GM21786 (cell line): ENCODE measurements at regions not wholly inside any gene's neighbourhood (a gene's known extent, or its start where the extent isn't known, plus 50 kb on each side); places are given as distances from the start of the nearest gene placed in this dataset.
"Not testable (repeated sequence)": the region's sequence is repeated elsewhere in the genome, so short reads cannot be mapped to it uniquely, and the experiment has no call there.

Source experiments
- ATAC-seq: cut with Tn5 transposase; IDR thresholded peaks from one replicate; pipeline ENCODE4 v1.9.1; 2021; ENCODE audit not compliant: unreplicated experiment

DNA sequence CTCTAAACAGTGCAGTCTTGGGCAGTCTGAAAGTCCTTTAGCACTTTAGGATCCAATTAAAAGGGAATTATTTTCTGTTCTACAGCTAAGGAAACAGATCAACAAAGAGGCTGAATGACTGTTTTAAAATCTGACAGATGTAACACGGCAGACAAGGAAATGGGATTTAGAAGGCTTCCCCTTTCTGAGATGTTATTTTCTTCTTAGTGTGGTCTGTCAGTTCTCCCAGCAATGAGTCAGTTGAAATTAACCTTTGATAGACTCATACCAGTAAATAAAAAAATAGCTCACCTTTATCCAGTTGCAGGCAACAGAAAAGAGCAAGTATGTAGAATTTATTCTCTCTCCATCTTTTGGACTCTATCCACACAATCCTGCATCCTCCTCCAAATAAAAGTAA lies 98.1 kb downstream of the NEDD1 start:
- ATAC-seq, result no peak

DNA sequence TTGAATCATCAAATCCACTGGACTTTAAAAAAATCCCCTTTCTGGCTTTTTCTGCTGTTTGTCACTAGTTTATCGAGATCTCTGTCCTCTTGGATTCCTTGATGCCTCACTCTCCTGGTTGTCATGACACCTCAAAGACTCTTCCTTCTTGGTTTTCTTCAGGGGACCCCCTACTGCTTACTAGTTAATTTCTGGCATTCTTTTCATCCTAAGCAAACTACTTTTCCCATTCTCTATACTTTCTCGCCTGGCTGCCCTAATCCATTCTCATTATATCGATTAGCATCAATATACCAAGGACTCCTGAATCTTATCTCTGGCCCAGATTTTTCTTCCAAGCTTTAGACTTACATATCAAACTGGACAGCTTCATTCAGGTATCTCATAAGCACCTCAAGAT lies 98.6 kb downstream of the NEDD1 start:
- no peak for ATAC-seq

DNA sequence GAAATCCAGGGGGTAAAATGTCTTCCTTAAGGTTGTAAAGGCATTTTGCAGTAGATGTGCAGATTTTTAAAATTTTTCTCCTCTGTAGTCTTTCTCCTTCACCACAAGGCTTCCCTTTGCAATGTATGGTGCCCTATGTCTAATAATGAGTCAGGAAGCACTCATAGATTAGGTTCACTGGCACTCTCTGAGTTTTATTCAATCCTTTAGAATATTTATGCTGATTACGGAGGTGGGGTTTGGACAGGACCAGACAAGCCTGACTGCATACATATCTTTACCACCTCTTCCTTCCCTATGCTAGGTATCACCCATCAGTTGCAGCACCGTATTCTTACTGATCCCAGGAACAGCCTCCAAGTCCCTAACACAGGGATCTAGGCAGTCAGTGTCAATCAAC lies 99.5 kb downstream of the NEDD1 start:
- no peak for ATAC-seq

DNA sequence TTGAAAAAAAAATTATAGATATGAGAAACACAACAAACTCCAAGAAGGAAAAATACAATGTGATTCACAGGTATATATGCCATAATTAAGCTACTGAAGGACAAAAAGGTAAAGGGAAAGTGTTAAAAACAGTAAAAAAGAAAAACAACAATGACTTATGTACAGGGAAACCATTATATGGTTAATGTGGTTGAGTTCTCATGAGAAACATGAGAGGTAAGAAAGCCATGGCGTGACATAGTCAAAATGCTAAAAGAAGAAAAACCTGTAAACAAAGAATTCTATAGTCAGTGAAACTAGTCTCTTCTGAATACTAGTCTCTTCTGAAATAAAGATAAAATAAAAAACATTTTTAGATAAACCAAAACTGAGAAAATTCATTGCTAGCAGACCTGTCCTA lies 109.1 kb downstream of the NEDD1 start:
- no peak for ATAC-seq

DNA sequence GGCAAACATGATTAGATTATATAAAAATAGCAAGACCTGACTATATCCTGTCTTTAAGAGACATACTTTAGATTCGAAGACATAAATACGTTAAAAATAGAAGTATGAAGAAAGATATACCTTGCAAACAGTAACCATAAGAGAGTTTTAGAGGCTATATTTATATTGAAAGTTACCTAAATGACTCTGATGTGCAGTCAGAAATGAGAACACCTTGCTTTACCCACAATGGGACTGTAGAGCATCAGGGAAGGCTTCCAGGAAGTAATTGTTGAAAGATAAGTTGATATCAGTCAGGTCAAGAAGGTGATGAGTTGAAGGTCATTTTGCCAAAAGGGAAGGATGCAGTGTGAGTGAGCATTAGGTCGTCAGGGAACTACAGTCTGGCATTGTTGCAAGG lies 110.2 kb downstream of the NEDD1 start:
- no peak for ATAC-seq

DNA sequence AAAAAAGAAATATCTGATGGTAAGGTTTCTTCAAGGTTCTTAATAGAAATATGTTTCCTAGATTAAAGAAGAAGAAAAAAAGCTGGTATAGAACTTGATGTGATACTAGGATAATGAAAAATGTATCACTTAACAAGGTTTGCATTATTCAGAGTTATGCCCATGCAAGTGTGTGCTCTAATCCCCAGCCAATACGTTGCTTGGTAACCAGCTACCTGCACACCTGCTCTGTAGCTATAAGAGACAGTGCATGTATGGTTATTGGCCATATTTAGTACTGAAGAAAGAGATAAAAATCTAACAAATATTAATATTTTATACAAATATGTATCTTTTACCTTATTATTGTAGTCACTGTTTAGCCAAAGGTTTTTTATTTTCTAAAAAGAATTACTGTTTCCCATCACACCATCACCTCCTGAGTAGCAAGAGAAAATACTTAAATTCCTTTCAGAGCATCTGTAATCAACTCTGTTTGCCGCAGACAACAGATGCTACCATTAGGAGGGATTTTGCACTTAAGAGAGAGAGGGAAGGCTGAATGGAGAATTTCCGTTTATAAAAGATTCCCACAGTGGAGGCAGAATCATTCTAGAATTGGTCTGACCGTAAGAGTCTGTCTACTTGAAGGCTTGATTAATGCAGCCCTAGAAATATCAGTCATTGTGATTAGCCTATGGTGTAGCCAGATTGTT lies 115.6 kb downstream of the NEDD1 start:
- ATAC-seq, result no peak

DNA sequence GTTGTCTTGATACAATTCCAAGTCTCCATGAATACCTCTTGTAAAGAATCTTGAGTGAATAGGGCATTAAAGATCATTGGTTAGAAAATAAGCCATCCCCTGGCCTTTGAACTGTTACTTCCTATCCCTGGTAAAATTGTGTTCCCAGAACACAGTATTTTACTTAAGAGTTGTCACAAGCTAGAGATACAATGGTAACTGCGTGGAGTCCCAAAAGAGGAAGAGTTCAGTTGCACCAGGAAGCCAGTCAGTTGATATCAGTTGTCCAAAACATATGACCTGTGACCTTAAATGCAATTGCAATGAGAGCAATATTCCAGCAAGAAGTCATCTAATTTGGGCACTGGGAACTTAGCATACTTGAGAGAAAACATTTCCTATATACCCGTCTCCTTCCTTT lies 117.3 kb downstream of the NEDD1 start:
- no peak for ATAC-seq

DNA sequence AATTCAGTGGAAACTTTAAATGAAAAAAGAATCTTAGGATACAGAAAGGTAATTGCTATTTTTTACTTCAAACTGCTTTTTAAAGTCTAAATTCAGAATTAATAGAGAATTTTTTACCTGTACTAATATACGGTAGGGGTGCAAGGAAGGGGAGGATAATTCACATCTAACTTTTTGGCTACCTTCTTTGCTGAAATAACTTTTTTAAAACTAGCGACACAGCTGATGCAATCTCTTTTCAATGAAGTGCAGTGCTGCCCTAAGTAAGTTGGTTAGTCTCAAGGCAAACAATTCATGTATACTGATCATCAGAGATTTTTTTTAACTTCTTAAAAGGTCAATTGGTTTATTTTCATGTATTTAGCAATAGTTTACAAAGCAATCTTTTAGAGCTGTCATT lies 119.8 kb downstream of the NEDD1 start:
- no peak for ATAC-seq

DNA sequence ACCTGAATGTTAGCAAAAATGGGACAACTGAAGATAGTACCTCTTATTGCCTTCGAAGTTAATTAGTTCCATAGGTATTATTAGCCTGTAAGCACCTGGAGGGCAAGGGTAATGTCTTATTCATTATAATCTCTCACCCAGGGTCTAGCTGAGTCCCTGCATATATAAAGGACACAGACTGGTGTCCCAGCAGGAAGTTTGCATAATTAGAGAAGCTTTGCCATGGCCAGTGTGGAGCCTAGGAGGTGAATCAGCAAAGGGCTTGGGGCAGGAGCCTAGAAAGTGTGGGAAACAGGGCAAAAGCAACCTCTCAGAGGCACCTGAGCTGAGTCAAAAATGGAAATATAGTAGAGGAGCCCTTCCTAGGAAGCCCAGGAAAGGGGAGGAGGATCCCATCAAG lies 120.4 kb downstream of the NEDD1 start:
- no peak for ATAC-seq

DNA sequence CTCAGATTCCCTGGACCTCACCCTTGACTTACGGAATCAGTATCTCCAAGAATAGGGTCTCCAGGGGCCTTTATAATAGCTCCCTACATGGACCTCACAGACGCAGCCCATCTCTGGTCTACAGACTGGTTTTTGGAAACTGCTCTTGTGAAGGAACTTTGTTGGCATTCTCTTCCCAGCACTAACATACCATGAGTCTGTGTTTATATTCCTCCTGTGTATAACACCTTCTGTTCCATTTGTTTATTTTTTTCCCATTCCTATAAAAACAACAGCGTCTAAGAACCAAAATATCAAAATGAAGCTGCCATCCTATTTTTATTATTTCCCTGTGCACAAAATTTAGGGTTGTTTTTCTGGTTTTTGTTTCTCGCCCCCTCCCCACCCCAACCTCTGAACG lies 131.1 kb downstream of the NEDD1 start:
- no peak for ATAC-seq

DNA sequence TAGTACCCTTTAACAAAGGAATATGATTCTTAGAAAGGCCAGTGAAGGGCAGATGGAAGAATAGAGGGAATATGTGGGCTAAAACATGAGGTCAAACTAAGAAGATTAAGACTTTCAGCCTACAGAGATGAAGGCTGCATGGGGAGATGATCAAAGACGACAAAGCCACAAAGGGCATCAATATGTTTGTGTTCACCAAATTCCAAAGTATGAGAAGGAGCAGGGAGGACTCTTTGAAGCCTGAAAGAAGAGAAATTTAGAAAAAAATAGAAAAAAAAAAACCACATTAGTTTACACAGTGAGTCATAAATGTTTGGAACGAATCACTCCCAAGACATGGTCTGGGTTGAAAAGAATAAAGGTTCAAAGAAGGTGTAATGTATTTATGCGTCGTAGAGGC lies 131.8 kb downstream of the NEDD1 start:
- no peak for ATAC-seq

DNA sequence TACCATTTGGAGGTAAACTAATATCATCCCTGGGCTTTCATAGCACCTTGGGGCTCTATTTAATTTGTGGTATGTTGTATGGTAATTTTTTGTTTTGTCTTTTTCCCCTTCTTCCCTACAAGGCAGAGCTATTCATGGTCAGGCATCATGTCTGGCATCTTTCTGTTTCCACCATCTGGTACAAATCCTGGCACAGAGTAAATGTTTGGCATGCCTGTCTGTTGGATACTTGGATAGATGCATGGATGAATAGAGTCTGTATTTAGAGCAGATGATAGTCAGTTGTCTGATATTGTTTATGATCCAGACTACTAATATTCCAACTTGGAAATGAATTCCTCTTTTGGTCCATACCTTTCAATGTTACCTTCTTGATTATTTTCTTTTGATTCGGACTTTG lies 139.8 kb downstream of the NEDD1 start:
- ATAC-seq, result no peak

DNA sequence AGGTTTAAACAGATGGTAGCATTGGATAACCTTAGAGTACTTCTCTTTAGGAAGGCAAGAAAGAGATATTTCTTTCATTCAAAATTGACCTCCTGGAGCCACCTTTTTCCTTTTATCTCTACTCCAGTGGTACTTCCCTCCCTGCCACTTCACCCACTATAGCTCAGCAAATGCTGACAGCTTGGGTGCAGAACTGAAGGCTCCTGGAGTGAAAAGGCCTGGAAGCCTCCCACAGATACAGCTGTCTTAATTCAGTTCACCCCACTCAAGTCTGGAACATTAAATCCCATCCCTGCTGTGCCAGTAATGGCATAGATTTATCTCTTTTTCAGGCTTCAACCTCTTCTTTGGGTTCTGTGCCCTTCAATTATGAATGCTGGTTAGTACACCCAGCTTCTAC lies 140.3 kb downstream of the NEDD1 start:
- ATAC-seq, result no peak

DNA sequence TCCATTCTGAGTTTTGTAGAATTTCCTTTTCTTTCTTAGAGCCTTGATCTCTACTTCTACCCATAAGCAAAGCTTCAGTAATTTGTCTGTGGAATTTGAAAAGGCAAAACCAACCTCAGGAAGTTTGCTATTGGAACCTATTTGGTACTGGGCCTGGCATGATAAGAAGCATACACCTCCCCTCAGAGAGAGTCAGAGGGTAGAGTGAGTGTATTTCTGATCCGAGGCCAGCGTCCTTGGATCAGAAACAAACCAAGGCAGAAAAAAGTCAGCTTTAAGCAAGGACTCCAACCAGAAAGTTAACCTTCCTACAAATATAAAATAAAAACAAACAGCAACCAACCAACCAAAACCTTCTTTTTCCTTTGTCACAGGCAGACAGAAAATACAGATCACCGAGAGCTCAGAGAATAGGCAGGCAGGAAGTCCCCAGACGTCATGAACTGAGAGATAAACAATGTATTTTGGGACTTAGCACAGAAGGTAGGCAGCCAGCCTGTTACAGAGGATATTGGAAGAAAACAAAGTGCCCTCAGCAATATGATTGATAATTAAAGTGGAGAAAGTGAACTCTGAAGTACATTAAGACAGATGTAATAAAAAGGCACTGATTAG lies 141.5 kb downstream of the NEDD1 start:
- ATAC-seq, result no peak

DNA sequence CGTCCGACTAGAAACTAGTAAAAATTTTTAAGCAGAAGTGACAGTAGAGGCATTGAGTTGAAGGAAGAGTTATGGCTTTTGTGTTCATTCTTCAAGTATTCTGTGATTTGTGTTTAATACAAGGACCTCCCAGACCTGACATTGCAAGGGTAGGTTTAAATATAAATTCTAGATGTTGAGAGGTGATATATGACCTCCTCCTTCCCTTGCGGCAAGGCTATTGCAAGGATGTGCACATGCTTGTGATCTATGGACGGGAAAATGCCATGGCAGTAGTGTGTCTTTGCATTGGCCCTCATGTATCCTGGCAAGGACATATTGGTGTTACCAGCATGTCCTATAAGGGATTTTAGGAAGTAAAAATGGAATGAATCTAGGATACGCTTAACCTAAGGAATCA lies 143.5 kb downstream of the NEDD1 start:
- no peak for ATAC-seq

DNA sequence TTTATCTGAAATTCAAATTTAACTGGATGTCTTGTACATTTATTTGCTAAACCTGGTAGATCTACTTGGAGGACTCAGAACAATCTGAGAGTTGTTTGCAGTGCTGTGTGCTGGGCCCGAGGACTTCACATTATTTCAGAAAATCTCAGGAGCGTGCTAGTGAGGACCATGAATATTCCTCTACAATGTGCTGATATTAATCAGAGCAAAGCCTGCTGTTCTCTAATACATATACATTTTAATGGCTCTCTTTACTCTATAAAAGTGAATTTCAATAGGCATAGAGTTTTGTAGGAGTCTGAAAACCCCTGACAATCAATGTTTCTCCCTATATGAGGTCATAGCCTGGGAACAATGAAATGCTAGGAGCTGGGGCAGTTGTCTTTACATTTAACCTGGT lies 144.3 kb downstream of the NEDD1 start:
- no peak for ATAC-seq

DNA sequence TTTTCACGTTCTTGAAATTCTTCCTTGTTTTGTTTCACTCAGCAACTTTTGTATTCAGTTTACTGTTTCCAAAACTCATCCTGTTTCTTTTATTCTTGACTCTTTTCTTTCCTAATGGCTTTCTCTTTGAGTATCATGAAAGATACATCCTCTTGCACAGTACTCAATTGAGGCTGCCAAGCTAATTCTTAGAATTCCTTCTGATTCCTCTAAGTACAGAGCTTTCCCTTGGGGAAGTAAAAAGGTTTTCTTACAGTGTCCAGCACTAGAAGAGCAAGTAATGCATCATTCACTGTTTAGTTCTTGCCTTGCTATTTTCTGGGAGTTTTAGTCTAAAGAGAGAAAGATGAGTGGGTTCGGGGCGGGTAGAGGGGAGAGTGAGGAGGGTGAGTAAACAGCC lies 154.1 kb downstream of the NEDD1 start:
- no peak for ATAC-seq

DNA sequence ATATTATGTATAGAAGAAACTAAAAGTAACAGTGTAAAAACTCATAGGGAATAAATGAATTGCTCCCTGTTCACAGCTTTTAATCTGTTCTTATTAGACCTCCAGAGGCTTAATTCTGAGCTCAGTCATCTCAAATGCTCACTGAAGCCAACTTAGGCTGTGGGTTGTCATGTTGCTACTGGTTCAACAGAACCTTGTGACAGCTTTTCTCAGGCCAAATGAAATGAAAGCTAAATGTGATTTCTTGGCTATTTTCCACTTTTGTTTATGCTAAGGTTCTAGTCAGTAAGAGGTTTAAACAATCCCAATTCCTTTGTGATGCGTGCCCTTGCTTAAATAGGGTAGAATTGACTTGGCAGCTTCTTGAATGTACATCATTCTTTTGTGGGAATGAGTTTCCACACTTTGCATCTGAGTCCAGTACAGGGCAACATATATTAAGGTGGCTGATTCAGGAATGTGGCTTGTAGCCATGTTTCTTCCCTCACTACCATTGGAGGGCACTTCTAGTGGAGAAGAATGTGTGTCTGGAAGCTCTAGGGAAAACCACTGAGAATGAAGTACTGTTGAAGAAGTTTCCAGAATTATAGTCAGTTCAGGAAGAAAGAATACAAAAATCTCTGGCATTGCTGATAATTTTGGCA lies 156.4 kb downstream of the NEDD1 start:
- ATAC-seq, result no peak

DNA sequence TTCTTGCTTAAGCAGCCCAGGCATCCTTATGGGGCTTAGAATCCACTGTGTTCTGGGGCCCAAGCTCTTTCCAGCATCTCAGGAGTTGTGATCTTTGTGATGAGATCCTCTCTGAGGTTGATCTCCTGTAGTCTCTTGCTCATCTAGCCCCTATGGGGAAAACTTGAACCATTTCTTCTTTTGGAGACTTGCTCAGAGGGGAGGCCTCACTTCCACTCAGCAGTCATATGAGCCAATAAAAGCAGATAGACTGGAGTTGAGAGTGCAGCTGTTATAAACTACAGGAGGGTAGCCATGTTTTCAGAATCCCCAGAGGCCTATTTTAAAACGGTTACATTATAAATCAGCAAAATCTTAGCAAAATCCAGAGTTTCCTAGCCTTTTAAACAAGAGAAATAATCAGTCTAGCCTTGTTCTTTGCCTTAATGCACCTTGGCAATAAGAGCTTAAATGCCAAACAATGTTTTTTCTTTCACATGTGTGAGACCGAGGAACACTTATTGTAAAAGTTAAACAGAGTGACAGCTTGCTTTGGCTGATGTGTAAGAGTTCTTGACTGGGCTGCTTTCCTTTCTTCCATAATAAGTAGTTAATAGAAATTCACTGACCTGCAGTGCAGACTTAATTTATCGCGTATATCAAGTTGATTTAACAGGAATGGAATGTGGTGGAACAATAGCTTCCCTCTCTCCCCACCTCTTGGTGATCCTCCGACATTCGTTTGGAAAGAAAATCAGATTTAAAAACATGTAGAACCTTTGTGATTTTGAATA lies 168.3 kb downstream of the NEDD1 start:
- ATAC-seq, result no peak

DNA sequence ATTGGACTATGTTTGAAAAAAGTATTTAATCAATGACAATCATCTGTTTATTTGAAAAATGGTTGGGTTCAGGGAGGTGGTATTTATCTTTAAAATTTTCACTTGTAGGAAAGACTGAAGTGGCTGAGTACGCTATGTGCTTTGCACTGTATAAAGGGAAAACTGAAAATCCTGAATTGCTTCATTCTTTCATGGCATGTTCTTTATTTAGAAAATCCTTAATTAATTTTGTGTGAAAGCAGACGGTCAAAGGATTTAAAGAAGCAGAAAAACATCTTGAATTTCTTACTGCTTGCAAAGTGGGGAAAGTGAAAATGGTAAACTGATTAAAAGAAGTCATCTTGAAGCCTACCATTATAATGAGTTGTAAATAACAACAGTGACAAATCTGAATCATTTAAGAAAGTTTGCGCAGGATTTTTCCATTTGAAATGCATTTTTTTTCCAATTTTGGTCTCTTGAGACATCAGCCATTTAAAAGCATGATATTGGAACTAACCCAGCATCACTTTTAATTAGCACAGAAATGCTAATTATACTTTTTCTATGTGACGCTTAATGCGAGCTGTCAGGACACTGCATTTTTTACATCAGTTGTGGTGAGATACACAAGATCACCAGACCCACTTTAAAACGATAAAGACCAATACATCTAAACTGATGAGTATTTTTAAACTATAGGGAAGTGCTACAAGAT lies 169.0 kb downstream of the NEDD1 start:
- ATAC-seq, result no peak

DNA sequence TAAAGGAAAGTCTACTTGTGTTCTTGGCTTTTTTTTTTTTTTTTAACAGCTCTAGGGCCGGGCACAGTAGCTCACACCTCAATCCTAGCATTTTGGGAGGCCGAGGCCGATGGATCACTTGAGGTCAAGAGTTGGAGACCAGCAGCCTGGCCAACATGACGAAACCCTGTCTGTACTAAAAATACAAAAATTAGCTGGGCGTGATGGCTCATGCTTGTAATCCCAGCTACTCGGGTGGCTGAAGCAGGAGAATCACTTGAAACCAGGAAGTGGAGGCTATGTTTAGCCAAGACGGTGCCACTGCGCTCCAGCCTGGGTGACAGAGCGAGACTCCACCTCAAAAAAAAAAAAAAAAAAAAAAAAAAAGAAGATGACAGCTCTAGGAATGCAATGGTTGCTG lies 169.9 kb downstream of the NEDD1 start:
- ATAC-seq, result not testable (repeated sequence)
